NCI-H510A (cell line): ENCODE measurements at regions not wholly inside any gene's neighbourhood (a gene's known extent, or its start where the extent isn't known, plus 50 kb on each side); places are given as distances from the start of the nearest gene placed in this dataset.
"Not testable (repeated sequence)": the region's sequence is repeated elsewhere in the genome, so short reads cannot be mapped to it uniquely, and the experiment has no call there.

Experiments used
- DNase-seq: peaks from one replicate; lab custom pipeline; 2025; lab: John Stamatoyannopoulos, UW

- no peak for DNase-seq
Observed at GRCh38 chr6:76982476-76983199, 480.7 kb downstream of the HTR1B start.

GRCh38 chr6:76972474-76972873 lies 490.8 kb downstream of the HTR1B start:
- DNase-seq: no peak

GRCh38 chr6:76959177-76959576 lies 504.1 kb downstream of the HTR1B start:
- not testable (repeated sequence) for DNase-seq

GRCh38 chr6:76942203-76942966 lies 520.9 kb downstream of the HTR1B start:
- DNase-seq: no peak

- DNase-seq: no peak
Observed at GRCh38 chr6:76940191-76940590, 523.1 kb downstream of the HTR1B start.

GRCh38 chr6:76914737-76915136 lies 548.6 kb downstream of the HTR1B start:
- no peak for DNase-seq

- DNase-seq: not testable (repeated sequence)
Observed at GRCh38 chr6:76905541-76905940, 557.8 kb downstream of the HTR1B start.

- DNase-seq: no peak
Observed at GRCh38 chr6:76892542-76892941, 570.7 kb downstream of the HTR1B start.

GRCh38 chr6:76888351-76888750 lies 574.9 kb downstream of the HTR1B start:
- no peak for DNase-seq

- no peak for DNase-seq
Observed at GRCh38 chr6:76886900-76887299, 576.4 kb downstream of the HTR1B start.

- no peak for DNase-seq
Observed at GRCh38 chr6:76885861-76886301, 577.4 kb downstream of the HTR1B start.

- DNase-seq: no peak
Observed at GRCh38 chr6:76881414-76881813, 581.9 kb downstream of the HTR1B start.

GRCh38 chr6:76876922-76877553 lies 586.3 kb downstream of the HTR1B start:
- peak; percentile 54 for DNase-seq

- DNase-seq: not testable (repeated sequence)
Observed at GRCh38 chr6:76876430-76876829, 586.9 kb downstream of the HTR1B start.

GRCh38 chr6:76867182-76867581 lies 596.1 kb downstream of the HTR1B start:
- no peak for DNase-seq

GRCh38 chr6:76866091-76866915 lies 597.0 kb downstream of the HTR1B start:
- no peak for DNase-seq

GRCh38 chr6:76862936-76863335 lies 600.4 kb downstream of the HTR1B start:
- no peak for DNase-seq

- no peak for DNase-seq
Observed at GRCh38 chr6:76861403-76861802, 601.9 kb downstream of the HTR1B start.

GRCh38 chr6:76856065-76856464 lies 607.2 kb downstream of the HTR1B start:
- no peak for DNase-seq

GRCh38 chr6:76852776-76853175 lies 610.5 kb downstream of the HTR1B start:
- DNase-seq: no peak

GRCh38 chr6:76849274-76849970 lies 613.9 kb downstream of the HTR1B start:
- DNase-seq: not testable (repeated sequence)
